Endothelial cell of umbilical vein (primary cell): ENCODE measurements at regions not wholly inside any gene's neighbourhood (a gene's known extent, or its start where the extent isn't known, plus 50 kb on each side); places are given as distances from the start of the nearest gene placed in this dataset.

Source experiments
- BruUV-seq: library from RNA; stranded (reverse); fragments of 400-500 nt; replicated peaks from 2 replicates; lab custom pipeline; 2021; lab: Mats Ljungman, UMichigan
- CTCF ChIA-PET: fragments of 300-600, 350-600 bp; sonication (Branson Sonifier 250); formaldehyde crosslinking; loops from one replicate; lab custom pipeline; 2021; ENCODE audit warnings: antibody characterized with exemption, inconsistent platforms; lab: Charles Lee
- POLR2A ChIA-PET: fragments of 300-600, 350-600 bp; sonication (Branson Sonifier 250); formaldehyde crosslinking; loops from one replicate; lab custom pipeline; 2021; ENCODE audit warnings: antibody characterized with exemption, inconsistent platforms; lab: Charles Lee
- DNase-seq: peaks from one replicate; pipeline ENCODE4 v3.0.0-alpha.2; 2011; ENCODE audit warnings: low read depth, low spot score
- FAIRE-seq: peaks from 2 replicates; lab custom pipeline; 2011; peaks lifted over from hg19 to GRCh38; lab: Jason Lieb, UNC
- H2AFZ ChIP-seq: 2 replicates; pipeline ENCODE4 v1.6.0; 2012; ENCODE audit warnings: low read depth, low read length, control low read depth, inconsistent platforms
- H3K27ac ChIP-seq: 2 replicates; pipeline ENCODE4 v1.5.1; 2011; ENCODE audit warnings: low read depth, mild to moderate bottlenecking, control low read depth, low read length, moderate library complexity; ENCODE audit not compliant: insufficient read depth
- H3K27me3 ChIP-seq, 2 experiments: 2 replicates each; pipeline versions ENCODE4 v1.6.0 to v1.6.1; 2011; ENCODE audit warnings: low read length in 2 of 2, mixed read lengths in 1 of 2; ENCODE audit not compliant: control insufficient read depth in 2 of 2, insufficient read depth in 2 of 2
- H3K36me3 ChIP-seq, 2 experiments: 2 replicates in 1 of 2; 3 replicates in 1 of 2; pipeline ENCODE4 v1.5.1; 2011; ENCODE audit warnings: low read length in 2 of 2, mild to moderate bottlenecking in 1 of 2, moderate library complexity in 1 of 2; ENCODE audit not compliant: control insufficient read depth in 2 of 2, insufficient read depth in 2 of 2; ENCODE audit errors: extremely low read depth in 1 of 2
- H3K4me1 ChIP-seq: 3 replicates; pipeline ENCODE4 v1.5.1; 2011; ENCODE audit warnings: mild to moderate bottlenecking, low read length; ENCODE audit not compliant: control insufficient read depth, insufficient read depth; ENCODE audit errors: extremely low read depth
- H3K4me2 ChIP-seq: 2 replicates; pipeline ENCODE4 v1.6.1; 2011; ENCODE audit warnings: low read length, control low read depth, mixed read lengths; ENCODE audit not compliant: insufficient read depth
- H3K4me3 ChIP-seq, 3 experiments: fragments of 200-600 bp in 1 of 3; sonication (generic), shearing (Covaris generic) in 1 of 3; replicated peaks in 1 of 3; 2 replicates each; pipeline ENCODE4 v1.5.1; 2011 to 2016; ENCODE audit warnings: control low read depth in 3 of 3, low read length in 3 of 3, mild to moderate bottlenecking in 2 of 3, inconsistent platforms in 1 of 3, low read depth in 1 of 3, moderate library complexity in 1 of 3; ENCODE audit not compliant: insufficient read depth in 1 of 3
- H3K79me2 ChIP-seq: 2 replicates; pipeline ENCODE4 v1.6.0; 2012; ENCODE audit warnings: low read length, inconsistent platforms; ENCODE audit not compliant: control insufficient read depth, insufficient read depth
- H3K9ac ChIP-seq: replicated peaks from 2 replicates; pipeline ENCODE3; 2011; ENCODE audit warnings: low read length, control low read depth; ENCODE audit not compliant: insufficient read depth; ENCODE audit errors: extremely low read depth
- H3K9me1 ChIP-seq: replicated peaks from 3 replicates; pipeline ENCODE4 v1.6.0; 2011; ENCODE audit warnings: mild to moderate bottlenecking, low read length; ENCODE audit not compliant: control insufficient read depth, insufficient read depth; ENCODE audit errors: extremely low read depth
- H3K9me3 ChIP-seq: replicated peaks from 2 replicates; pipeline ENCODE4 v1.5.1; 2012; ENCODE audit warnings: low read length, inconsistent platforms; ENCODE audit not compliant: control insufficient read depth, insufficient read depth
- H4K20me1 ChIP-seq: replicated peaks from 2 replicates; pipeline ENCODE3; 2011; ENCODE audit warnings: mild to moderate bottlenecking, low read length; ENCODE audit not compliant: control insufficient read depth, insufficient read depth; ENCODE audit errors: extremely low read depth
- CTCF ChIP-seq, 2 donors: IDR thresholded peaks; 1 replicate in 1 of 2; 2 replicates in 1 of 2; pipeline ENCODE4 v1.5.1; 2011; ENCODE audit warnings: low read length in 2 of 2, mild to moderate bottlenecking in 2 of 2, moderate library complexity in 2 of 2, control low read depth in 1 of 2, inconsistent platforms in 1 of 2, low read depth in 1 of 2; ENCODE audit not compliant: insufficient read depth in 1 of 2; ENCODE audit errors: extremely low read depth in 1 of 2
- EZH2 ChIP-seq: IDR thresholded peaks from 2 replicates; pipeline ENCODE4 v1.6.1; 2012; ENCODE audit warnings: borderline replicate concordance, low read depth, mild to moderate bottlenecking, moderate library complexity, low read length, inconsistent platforms; ENCODE audit not compliant: severe bottlenecking
- FOS ChIP-seq: IDR thresholded peaks from 2 replicates; pipeline ENCODE4 v1.6.1; 2011; ENCODE audit warnings: mild to moderate bottlenecking, low read length, moderate library complexity, borderline replicate concordance; ENCODE audit not compliant: insufficient read depth
- GATA2 ChIP-seq: IDR thresholded peaks from 2 replicates; pipeline ENCODE4 v1.7.0; 2011; ENCODE audit warnings: low read depth, mild to moderate bottlenecking, moderate library complexity, mixed read lengths, low read length; ENCODE audit not compliant: insufficient read length, insufficient read depth
- JUN ChIP-seq: IDR thresholded peaks from 2 replicates; pipeline ENCODE4 v1.6.1; 2011; ENCODE audit warnings: borderline replicate concordance, low read depth; ENCODE audit not compliant: insufficient read length, insufficient read depth
- MAX ChIP-seq: IDR thresholded peaks from 2 replicates; pipeline ENCODE4 v1.6.1; 2011; ENCODE audit not compliant: insufficient read depth, insufficient read length
- MYC ChIP-seq: IDR thresholded peaks from one replicate; pipeline ENCODE4 v1.6.1; 2011; ENCODE audit warnings: mild to moderate bottlenecking, low read depth, low read length
- POLR2A ChIP-seq: IDR thresholded peaks from 2 replicates; pipeline ENCODE4 v1.6.1; 2012; ENCODE audit warnings: low read depth, mild to moderate bottlenecking, control low read depth, low read length
- POLR2AphosphoS5 ChIP-seq: IDR thresholded peaks from 2 replicates; pipeline ENCODE4 v1.6.1; 2012; ENCODE audit warnings: low read depth, mild to moderate bottlenecking, control low read depth, low read length, moderate library complexity; ENCODE audit not compliant: insufficient read depth
- dilution Hi-C: fragments of 300-500 bp; cut with MboI; formaldehyde crosslinking; loops from one replicate; pipeline ENCODE4 v1.15.0; 2019; ENCODE audit warnings: low sequenced_read_pairs; ENCODE audit not compliant: extremely low pct_ligation_motif_present
- intact Hi-C: fragments of 100-400 bp; cut with micrococcal nuclease; formaldehyde crosslinking; loops from one replicate; pipeline ENCODE4 v1.10.0; 2022

GRCh38 chr1:217965156-217965786, 319.8 kb upstream of the RRP15 start:
- Histone ChIP-seq H3K79me2 (no peaks in the 10 kb centered on the region), H3K4me2 (no peak overlapping the region), H3K4me3 (no peak overlapping the region), H4K20me1 (no peaks in the 10 kb centered on the region), H3K36me3 (no peaks in the 10 kb centered on the region), H3K27ac (no peak overlapping the region), H3K4me1 (no peaks in the 10 kb centered on the region), H3K9me3 (peaks cover 3% of the 10 kb centered on the region), H2AFZ (no peak overlapping the region), H3K9me1 (no peaks in the 10 kb centered on the region), H3K9ac (no peak overlapping the region), H3K27me3 (no peaks in the 10 kb centered on the region)
- no peak for DNase-seq
- CTCF ChIA-PET: no interaction called here
- FAIRE-seq: no peak
- TF ChIP-seq JUN: no peak
- TF ChIP-seq FOS: no peak
- no peak for TF ChIP-seq POLR2A
- no peak for TF ChIP-seq EZH2
- TF ChIP-seq CTCF (IDR thresholded peaks at IDR 0.05; ENCODE audit: extremely low read depth in 1 of 2, insufficient read depth in 1 of 2, low read depth in 1 of 2, low read length in 2 of 2): no peak
- TF ChIP-seq MAX: no peak
- no peak for TF ChIP-seq POLR2AphosphoS5
- no peak for TF ChIP-seq GATA2
- no peak for TF ChIP-seq MYC
- POLR2A ChIA-PET: no interaction called here
- dilution Hi-C loops (no loop called here), intact Hi-C loops (no loop called here)
- no TSS peak for BruUV-seq
